GM23248 (cell line): ENCODE measurements at regions not wholly inside any gene's neighbourhood (a gene's known extent, or its start where the extent isn't known, plus 50 kb on each side); places are given as distances from the start of the nearest gene placed in this dataset.
"Not testable (repeated sequence)": the region's sequence is repeated elsewhere in the genome, so short reads cannot be mapped to it uniquely, and the experiment has no call there.

ENCODE experiments used
- DNase-seq: peaks from one replicate; pipeline ENCODE4 v3.0.0-alpha.2; 2015
- H2AFZ ChIP-seq: fragments of 200-600 bp; sonication (generic); 2 replicates; pipeline ENCODE4 v1.6.1; 2016; ENCODE audit warnings: antibody characterized with exemption
- H3F3A ChIP-seq: fragments of 200-600 bp; sonication (generic); 2 replicates; pipeline ENCODE4 v1.6.1; 2016; ENCODE audit warnings: mild to moderate bottlenecking, antibody characterized with exemption, mixed run types; ENCODE audit not compliant: insufficient read depth
- H3K27ac ChIP-seq: fragments of 200-600 bp; sonication (generic); 2 replicates; pipeline ENCODE4 v1.5.1; 2016; ENCODE audit warnings: mild to moderate bottlenecking
- H3K27me3 ChIP-seq: fragments of 200-600 bp; sonication (generic); replicated peaks from 2 replicates; pipeline ENCODE4 v1.6.1; 2016; ENCODE audit warnings: mild to moderate bottlenecking; ENCODE audit not compliant: insufficient read depth
- H3K36me3 ChIP-seq: fragments of 200-600 bp; sonication (generic); 2 replicates; pipeline ENCODE4 v1.6.1; 2016; ENCODE audit warnings: low read depth, mild to moderate bottlenecking
- H3K4me1 ChIP-seq: fragments of 200-600 bp; sonication (generic); 2 replicates; pipeline ENCODE4 v1.6.1; 2016; ENCODE audit warnings: mild to moderate bottlenecking; ENCODE audit not compliant: insufficient read depth
- H3K4me2 ChIP-seq: fragments of 200-600 bp; sonication (generic); one replicate; pipeline ENCODE4 v1.6.1; 2016; ENCODE audit warnings: mild to moderate bottlenecking; ENCODE audit not compliant: unreplicated experiment
- H3K4me3 ChIP-seq: fragments of 200-600 bp; sonication (generic); 2 replicates; pipeline ENCODE4 v1.5.1; 2016; ENCODE audit warnings: mild to moderate bottlenecking
- H3K79me2 ChIP-seq: fragments of 200-600 bp; sonication (generic); 2 replicates; pipeline ENCODE4 v1.6.1; 2016; ENCODE audit warnings: mild to moderate bottlenecking; ENCODE audit not compliant: insufficient read depth
- H3K9ac ChIP-seq: fragments of 200-600 bp; sonication (generic); 2 replicates; pipeline ENCODE4 v1.6.1; 2016; ENCODE audit warnings: mild to moderate bottlenecking
- H3K9me2 ChIP-seq: fragments of 200-600 bp; sonication (generic); 2 replicates; pipeline ENCODE4 v1.6.1; 2016; ENCODE audit warnings: mixed run types, mild to moderate bottlenecking, moderate library complexity; ENCODE audit not compliant: insufficient read depth
- H3K9me3 ChIP-seq: fragments of 200-600 bp; sonication (generic); one replicate; pipeline ENCODE4 v1.6.1; 2017; ENCODE audit warnings: low read depth
- H4K20me1 ChIP-seq: fragments of 200-600 bp; sonication (generic); 2 replicates; pipeline ENCODE4 v1.6.0; 2016; ENCODE audit not compliant: insufficient read depth
- WGBS, 2 experiments: methylation state at CpG; one replicate each; pipeline ENCODE4 v1.1.6; 2015 to 2017; ENCODE audit warnings: low lambda C conversion rate in 2 of 2, low coverage in 1 of 2; ENCODE audit errors: missing lambda C conversion rate in 2 of 2; 5-methylcytosine and 5-hydroxymethylcytosine counted together
- in situ Hi-C: fragments of 300-500 bp; cut with MboI; formaldehyde crosslinking; loops from 2 replicates; pipeline ENCODE4 v1.15.0; 2020

- H3K27me3 ChIP-seq, H3K27ac ChIP-seq, H3K9me2 ChIP-seq, H3K9me3 ChIP-seq, H3F3A ChIP-seq, H3K79me2 ChIP-seq, in situ Hi-C loops, H3K4me3 ChIP-seq, H3K4me1 ChIP-seq, DNase-seq, H4K20me1 ChIP-seq, H3K4me2 ChIP-seq, H2AFZ ChIP-seq, H3K9ac ChIP-seq, H3K36me3 ChIP-seq: not testable (repeated sequence)
- WGBS, 2 experiments: 21% methylated on average over 2 of the region's 21 CpGs; no CpG with 5 or more reads in 1 of the 2 experiments
Observed at GRCh38 chr21:6043430-6044275, 4477.7 kb upstream of the TPTE start.

- H3K9me2 ChIP-seq: not testable (repeated sequence)
Observed at GRCh38 chr21:6044695-6045094, 4476.7 kb upstream of the TPTE start.

GRCh38 chr21:6049930-6050329 lies 4471.5 kb upstream of the TPTE start:
- H3K36me3 ChIP-seq, H3K27ac ChIP-seq, in situ Hi-C loops, H3K4me2 ChIP-seq, H3K4me3 ChIP-seq, H3K9me3 ChIP-seq, H3K4me1 ChIP-seq, H4K20me1 ChIP-seq, H3K9ac ChIP-seq, DNase-seq, H3K27me3 ChIP-seq, H3F3A ChIP-seq, H3K79me2 ChIP-seq, H2AFZ ChIP-seq, H3K9me2 ChIP-seq: not testable (repeated sequence)
- WGBS, 2 experiments: no CpG with 5 or more reads among the region's 17 CpGs

More at GRCh38 chr21:6044695-6045094, 4476.7 kb upstream of the TPTE start:
- H3K4me1 ChIP-seq, H4K20me1 ChIP-seq, H3K27ac ChIP-seq, in situ Hi-C loops, H3F3A ChIP-seq, H3K27me3 ChIP-seq, H3K9me3 ChIP-seq, H3K4me2 ChIP-seq, H3K36me3 ChIP-seq, H3K9ac ChIP-seq, H2AFZ ChIP-seq, DNase-seq, H3K4me3 ChIP-seq, H3K79me2 ChIP-seq: not testable (repeated sequence)
- 100% methylated on average over 1 of the region's 13 CpGs; no CpG with 5 or more reads in 1 of the 2 experiments for WGBS, 2 experiments

GRCh38 chr21:6052109-6052508 lies 4469.3 kb upstream of the TPTE start:
- H3K79me2 ChIP-seq, H4K20me1 ChIP-seq, H3K27ac ChIP-seq, H2AFZ ChIP-seq, H3K27me3 ChIP-seq, H3K4me3 ChIP-seq, H3K4me2 ChIP-seq, H3K9me2 ChIP-seq, H3K9ac ChIP-seq, H3K9me3 ChIP-seq, H3F3A ChIP-seq, H3K36me3 ChIP-seq, DNase-seq, in situ Hi-C loops, H3K4me1 ChIP-seq: not testable (repeated sequence)
- WGBS, 2 experiments: no CpG with 5 or more reads among the region's 5 CpGs

GRCh38 chr21:6053145-6053544 lies 4468.2 kb upstream of the TPTE start:
- H3K9me3 ChIP-seq, H3K27ac ChIP-seq, H3K36me3 ChIP-seq, DNase-seq, H3F3A ChIP-seq, in situ Hi-C loops, H3K4me2 ChIP-seq, H2AFZ ChIP-seq, H3K27me3 ChIP-seq, H3K4me1 ChIP-seq, H4K20me1 ChIP-seq, H3K9ac ChIP-seq, H3K79me2 ChIP-seq, H3K9me2 ChIP-seq, H3K4me3 ChIP-seq: not testable (repeated sequence)
- WGBS, 2 experiments: no CpG with 5 or more reads among the region's 25 CpGs

GRCh38 chr21:6058997-6059396 lies 4462.4 kb upstream of the TPTE start:
- H3F3A ChIP-seq, H3K4me3 ChIP-seq, H3K4me2 ChIP-seq, DNase-seq, H3K27ac ChIP-seq, in situ Hi-C loops, H3K36me3 ChIP-seq, H3K9me2 ChIP-seq, H4K20me1 ChIP-seq, H3K9ac ChIP-seq, H3K4me1 ChIP-seq, H2AFZ ChIP-seq, H3K27me3 ChIP-seq, H3K9me3 ChIP-seq, H3K79me2 ChIP-seq: not testable (repeated sequence)
- WGBS, 2 experiments: no CpG with 5 or more reads among the region's 9 CpGs

GRCh38 chr21:6060054-6060681 lies 4461.2 kb upstream of the TPTE start:
- H3K4me2 ChIP-seq, H3K9me3 ChIP-seq, H3K27me3 ChIP-seq, DNase-seq, H4K20me1 ChIP-seq, H3K27ac ChIP-seq, H2AFZ ChIP-seq, H3F3A ChIP-seq, H3K9me2 ChIP-seq, H3K4me3 ChIP-seq, in situ Hi-C loops, H3K9ac ChIP-seq, H3K4me1 ChIP-seq, H3K36me3 ChIP-seq, H3K79me2 ChIP-seq: not testable (repeated sequence)
- WGBS, 2 experiments: no CpG with 5 or more reads among the region's 21 CpGs
